ENCODE measurements at regions not wholly inside any gene's neighbourhood (a gene's known extent, or its start where the extent isn't known, plus 50 kb on each side); places are given as distances from the start of the nearest gene placed in this dataset.
A peak's percentile ranks its signal among the peaks of the same experiment; 100 is the strongest.

DNA sequence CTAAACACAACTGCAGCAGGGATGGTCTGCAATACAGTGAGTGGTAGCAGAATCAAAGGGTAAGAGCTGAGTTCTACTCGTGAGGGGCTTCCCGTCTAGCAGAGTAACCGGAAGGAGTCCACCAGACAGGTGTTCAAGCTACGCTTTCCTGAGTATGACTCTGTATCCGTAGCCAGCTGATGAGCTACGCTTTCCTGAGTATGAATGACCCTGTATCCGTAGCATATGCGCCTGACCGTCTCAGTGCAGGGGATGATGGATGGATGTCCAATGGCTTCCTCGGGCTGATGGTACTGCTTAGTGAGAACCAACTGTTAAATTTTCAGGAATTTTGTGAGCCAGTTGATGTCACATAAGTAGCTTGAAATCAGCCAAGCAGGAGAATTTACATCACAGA is 244.1 kb upstream of the MYT1L start:
- no peak overlapping the region for H3K27ac ChIP-seq (ENCODE audit: low read depth, low read length)
- H3K9me3 ChIP-seq (ENCODE audit: insufficient read depth in 2 of 2, low read depth in 1 of 2, low read length in 1 of 2): peaks cover 12 to 17% of the 10 kb centered on the region in 2 experiments
- no peak overlapping the region for H4K8ac ChIP-seq (ENCODE audit: extremely low read depth, insufficient read depth, low read length)
- H3K23me2 ChIP-seq (ENCODE audit: low read depth, low read length): peaks cover 18% of the 10 kb centered on the region; the same call in 1 of the 2 replicates
- no peak overlapping the region for H3K4ac ChIP-seq (replicated peaks; ENCODE audit: insufficient read length, low read depth, low read length)
- no peak overlapping the region for H2BK12ac ChIP-seq (ENCODE audit: low read depth, low read length)
- no peak overlapping the region for H2BK120ac ChIP-seq (replicated peaks; ENCODE audit: low read depth, low read length)
- FAIRE-seq (no peak), DNase-seq (ENCODE audit: low read depth in 1 of 2, low spot score in 2 of 2) (peak in 1 of 2 experiments; percentile 36)
- WGBS, 2 experiments (ENCODE audit: extremely low coverage in 1 of 2, insufficient coverage in 1 of 2, insufficient read length in 1 of 2, insufficient replicate concordance in 2 of 2, low coverage in 1 of 2, low lambda C conversion rate in 2 of 2, missing lambda C conversion rate in 1 of 2): 86% methylated on average over 10 of the region's 10 CpGs; no CpG with 5 or more reads in 1 of the 2 experiments
- no peak overlapping the region for H3K9ac ChIP-seq (replicated peaks in 1 of 4; ENCODE audit: extremely low read depth in 1 of 4, low read depth in 3 of 4, low read length in 3 of 4)
- no peak overlapping the region for H3K14ac ChIP-seq (ENCODE audit: insufficient read length)
- no peaks in the 10 kb centered on the region for H3K79me1 ChIP-seq (ENCODE audit: low read depth, low read length)
- POLR2A ChIA-PET (ENCODE audit: partially characterized antibody): no interaction called here
- H3K56ac ChIP-seq (replicated peaks; ENCODE audit: insufficient read length, low read depth, low read length): no peak overlapping the region
- H3K23ac ChIP-seq (ENCODE audit: insufficient read length): no peak overlapping the region
- no peak overlapping the region for H2AFZ ChIP-seq (ENCODE audit: low read length)
- TF ChIP-seq, protein P1, sequence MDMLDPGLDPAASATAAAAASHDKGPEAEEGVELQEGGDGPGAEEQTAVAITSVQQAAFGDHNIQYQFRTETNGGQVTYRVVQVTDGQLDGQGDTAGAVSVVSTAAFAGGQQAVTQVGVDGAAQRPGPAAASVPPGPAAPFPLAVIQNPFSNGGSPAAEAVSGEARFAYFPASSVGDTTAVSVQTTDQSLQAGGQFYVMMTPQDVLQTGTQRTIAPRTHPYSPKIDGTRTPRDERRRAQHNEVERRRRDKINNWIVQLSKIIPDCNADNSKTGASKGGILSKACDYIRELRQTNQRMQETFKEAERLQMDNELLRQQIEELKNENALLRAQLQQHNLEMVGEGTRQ (IDR thresholded peaks at IDR 0.05; ENCODE audit: low read length): no peak
- no peak for TF ChIP-seq FOSL1 (IDR thresholded peaks at IDR 0.05; ENCODE audit: insufficient read depth, low read depth, low read length)
- H4K91ac ChIP-seq (replicated peaks; ENCODE audit: insufficient read length, low read length): no peak overlapping the region
- no peaks in the 10 kb centered on the region; a peak in 1 of 8 replicates for H3K36me3 ChIP-seq (ENCODE audit: control insufficient read depth in 2 of 4, insufficient read depth in 4 of 4, low read length in 3 of 4)
- peaks cover 0 to 9% of the 10 kb centered on the region in 2 experiments for H4K20me1 ChIP-seq (replicated peaks in 1 of 2; ENCODE audit: control insufficient read depth in 1 of 2, insufficient read depth in 2 of 2, low read length in 2 of 2)
- CTCF ChIA-PET (ENCODE audit: partially characterized antibody): interaction anchor here (0.8 kb wide), 1 partner anchor 271 kb away, joined by 3 read pairs; no protein-coding TSS in a partner anchor
- H3K4me1 ChIP-seq (replicated peaks in 1 of 4; ENCODE audit: control insufficient read depth in 3 of 4, insufficient read depth in 4 of 4, low read length in 3 of 4): no peaks in the 10 kb centered on the region; a peak in 1 of 7 replicates
- no peak overlapping the region for H4K5ac ChIP-seq (ENCODE audit: insufficient read length, low read depth, low read length)
- H3K4me3 ChIP-seq (ENCODE audit: extremely low read depth in 1 of 4, insufficient read depth in 2 of 4, low read depth in 3 of 4, low read length in 4 of 4): no peak overlapping the region
- no peak overlapping the region for H2AK5ac ChIP-seq (ENCODE audit: low read depth, low read length)
- no peak overlapping the region for H3K18ac ChIP-seq (ENCODE audit: extremely low read depth, low read length)
- no peak overlapping the region for H3K4me2 ChIP-seq (ENCODE audit: insufficient read depth in 1 of 2, low read depth in 2 of 2, low read length in 2 of 2)
- H2BK5ac ChIP-seq (ENCODE audit: low read depth, low read length): no peak overlapping the region
- no peak overlapping the region for H2BK20ac ChIP-seq (ENCODE audit: low read length)
- H3K79me2 ChIP-seq (ENCODE audit: control insufficient read depth in 1 of 2, insufficient read depth in 2 of 2, low read length in 2 of 2): no peaks in the 10 kb centered on the region; a peak in 1 of 4 replicates
- no peak overlapping the region for H2BK15ac ChIP-seq (ENCODE audit: low read length)
- H3K27me3 ChIP-seq (replicated peaks in 1 of 4; ENCODE audit: control insufficient read depth in 3 of 4, extremely low read depth in 1 of 4, insufficient read depth in 3 of 4, low read length in 3 of 4): no peaks in the 10 kb centered on the region

Measured in H1 (cell line).